ENCODE measurements at regions not wholly inside any gene's neighbourhood (a gene's known extent, or its start where the extent isn't known, plus 50 kb on each side); places are given as distances from the start of the nearest gene placed in this dataset.

GRCh38 chr12:111202237-111202915 lies 166.5 kb downstream of the PHETA1 start:
- Histone ChIP-seq H3K9me3 (replicated peaks; ENCODE audit: low read length) (no peaks in the 10 kb centered on the region), H3K4me2 (ENCODE audit: low read length) (no peak overlapping the region), H3K27me3 (ENCODE audit: control insufficient read depth, insufficient read depth, low read length) (peaks cover 8% of the 10 kb centered on the region), H3K9ac (ENCODE audit: low read depth, low read length) (no peak overlapping the region), H3K36me3 (ENCODE audit: insufficient read depth, low read length) (no peaks in the 10 kb centered on the region), H3K4me3 (ENCODE audit: low read length) (no peak overlapping the region), H3K4me1 (ENCODE audit: control insufficient read depth, insufficient read depth, low read length) (no peaks in the 10 kb centered on the region)

GRCh38 chr12:111201495-111202236 lies 167.2 kb downstream of the PHETA1 start:
- H3K4me3 ChIP-seq (ENCODE audit: low read length) = no peak overlapping the region
- no peaks in the 10 kb centered on the region for H3K36me3 ChIP-seq (ENCODE audit: insufficient read depth, low read length)
- no peak overlapping the region for H3K4me2 ChIP-seq (ENCODE audit: low read length)

GRCh38 chr12:111201036-111201435 lies 167.9 kb downstream of the PHETA1 start:
- Histone ChIP-seq H3K9ac (ENCODE audit: low read depth, low read length) (no peak overlapping the region), H3K4me1 (ENCODE audit: control insufficient read depth, insufficient read depth, low read length) (no peaks in the 10 kb centered on the region)

More at GRCh38 chr12:111201495-111202236, 167.2 kb downstream of the PHETA1 start:
- Histone ChIP-seq H3K4me1 (ENCODE audit: control insufficient read depth, insufficient read depth, low read length) (no peaks in the 10 kb centered on the region), H3K9me3 (replicated peaks; ENCODE audit: low read length) (no peaks in the 10 kb centered on the region), H3K27me3 (ENCODE audit: control insufficient read depth, insufficient read depth, low read length) (peaks cover 15% of the 10 kb centered on the region), H3K9ac (ENCODE audit: low read depth, low read length) (no peak overlapping the region)

GRCh38 chr12:111197376-111197944 lies 171.4 kb downstream of the PHETA1 start:
- Histone ChIP-seq H3K36me3 (ENCODE audit: insufficient read depth, low read length) (no peaks in the 10 kb centered on the region), H3K9me3 (replicated peaks; ENCODE audit: low read length) (no peaks in the 10 kb centered on the region), H3K4me1 (ENCODE audit: control insufficient read depth, insufficient read depth, low read length) (no peaks in the 10 kb centered on the region), H3K4me3 (ENCODE audit: low read length) (no peak overlapping the region), H3K9ac (ENCODE audit: low read depth, low read length) (no peak overlapping the region), H3K4me2 (ENCODE audit: low read length) (no peak overlapping the region), H3K27me3 (ENCODE audit: control insufficient read depth, insufficient read depth, low read length) (peaks cover 33% of the 10 kb centered on the region)

More at GRCh38 chr12:111201036-111201435, 167.9 kb downstream of the PHETA1 start:
- H3K36me3 ChIP-seq (ENCODE audit: insufficient read depth, low read length) = no peaks in the 10 kb centered on the region
- no peaks in the 10 kb centered on the region for H3K9me3 ChIP-seq (replicated peaks; ENCODE audit: low read length)
- no peak overlapping the region for H3K4me2 ChIP-seq (ENCODE audit: low read length)
- peaks cover 21% of the 10 kb centered on the region for H3K27me3 ChIP-seq (ENCODE audit: control insufficient read depth, insufficient read depth, low read length)
- H3K4me3 ChIP-seq (ENCODE audit: low read length) = no peak overlapping the region

- Histone ChIP-seq H3K9me3 (replicated peaks; ENCODE audit: low read length) (no peaks in the 10 kb centered on the region), H3K36me3 (ENCODE audit: insufficient read depth, low read length) (no peaks in the 10 kb centered on the region), H3K27me3 (ENCODE audit: control insufficient read depth, insufficient read depth, low read length) (peaks cover 33% of the 10 kb centered on the region), H3K4me3 (ENCODE audit: low read length) (no peak overlapping the region), H3K4me2 (ENCODE audit: low read length) (no peak overlapping the region), H3K4me1 (ENCODE audit: control insufficient read depth, insufficient read depth, low read length) (no peaks in the 10 kb centered on the region), H3K9ac (ENCODE audit: low read depth, low read length) (no peak overlapping the region)
Measured at GRCh38 chr12:111196532-111196931, 172.4 kb downstream of the PHETA1 start.

- no peaks in the 10 kb centered on the region for H3K36me3 ChIP-seq (ENCODE audit: insufficient read depth, low read length)
- no peaks in the 10 kb centered on the region for H3K9me3 ChIP-seq (replicated peaks; ENCODE audit: low read length)
- H3K4me3 ChIP-seq (ENCODE audit: low read length) = no peak overlapping the region
- H3K4me1 ChIP-seq (ENCODE audit: control insufficient read depth, insufficient read depth, low read length) = no peaks in the 10 kb centered on the region
- no peak overlapping the region for H3K9ac ChIP-seq (ENCODE audit: low read depth, low read length)
- H3K27me3 ChIP-seq (ENCODE audit: control insufficient read depth, insufficient read depth, low read length) = peaks cover 33% of the 10 kb centered on the region
- H3K4me2 ChIP-seq (ENCODE audit: low read length) = no peak overlapping the region
Measured at GRCh38 chr12:111195316-111195715, 173.6 kb downstream of the PHETA1 start.

GRCh38 chr12:111194703-111195051 lies 174.2 kb downstream of the PHETA1 start:
- no peaks in the 10 kb centered on the region for H3K4me1 ChIP-seq (ENCODE audit: control insufficient read depth, insufficient read depth, low read length)
- H3K9ac ChIP-seq (ENCODE audit: low read depth, low read length) = no peak overlapping the region
- no peak overlapping the region for H3K4me2 ChIP-seq (ENCODE audit: low read length)
- H3K36me3 ChIP-seq (ENCODE audit: insufficient read depth, low read length) = no peaks in the 10 kb centered on the region
- no peak overlapping the region for H3K4me3 ChIP-seq (ENCODE audit: low read length)
- no peaks in the 10 kb centered on the region for H3K9me3 ChIP-seq (replicated peaks; ENCODE audit: low read length)
- H3K27me3 ChIP-seq (ENCODE audit: control insufficient read depth, insufficient read depth, low read length) = peaks cover 33% of the 10 kb centered on the region

- Histone ChIP-seq H3K4me3 (ENCODE audit: low read length) (no peak overlapping the region), H3K4me1 (ENCODE audit: control insufficient read depth, insufficient read depth, low read length) (no peaks in the 10 kb centered on the region), H3K36me3 (ENCODE audit: insufficient read depth, low read length) (no peaks in the 10 kb centered on the region), H3K9me3 (replicated peaks; ENCODE audit: low read length) (no peaks in the 10 kb centered on the region), H3K27me3 (ENCODE audit: control insufficient read depth, insufficient read depth, low read length) (peaks cover 33% of the 10 kb centered on the region), H3K4me2 (ENCODE audit: low read length) (no peak overlapping the region), H3K9ac (ENCODE audit: low read depth, low read length) (no peak overlapping the region)
Measured at GRCh38 chr12:111193977-111194702, 174.8 kb downstream of the PHETA1 start.

GRCh38 chr12:111193496-111193895 lies 175.4 kb downstream of the PHETA1 start:
- no peaks in the 10 kb centered on the region for H3K36me3 ChIP-seq (ENCODE audit: insufficient read depth, low read length)
- H3K27me3 ChIP-seq (ENCODE audit: control insufficient read depth, insufficient read depth, low read length) = peaks cover 33% of the 10 kb centered on the region
- no peaks in the 10 kb centered on the region for H3K9me3 ChIP-seq (replicated peaks; ENCODE audit: low read length)
- H3K4me1 ChIP-seq (ENCODE audit: control insufficient read depth, insufficient read depth, low read length) = no peaks in the 10 kb centered on the region
- no peak overlapping the region for H3K4me2 ChIP-seq (ENCODE audit: low read length)
- H3K4me3 ChIP-seq (ENCODE audit: low read length) = no peak overlapping the region
- H3K9ac ChIP-seq (ENCODE audit: low read depth, low read length) = no peak overlapping the region

GRCh38 chr12:111193067-111193466 lies 175.8 kb downstream of the PHETA1 start:
- Histone ChIP-seq H3K9ac (ENCODE audit: low read depth, low read length) (no peak overlapping the region), H3K4me1 (ENCODE audit: control insufficient read depth, insufficient read depth, low read length) (no peaks in the 10 kb centered on the region), H3K27me3 (ENCODE audit: control insufficient read depth, insufficient read depth, low read length) (peaks cover 33% of the 10 kb centered on the region), H3K36me3 (ENCODE audit: insufficient read depth, low read length) (no peaks in the 10 kb centered on the region), H3K4me3 (ENCODE audit: low read length) (no peak overlapping the region), H3K9me3 (replicated peaks; ENCODE audit: low read length) (no peaks in the 10 kb centered on the region), H3K4me2 (ENCODE audit: low read length) (no peak overlapping the region)

- Histone ChIP-seq H3K27me3 (ENCODE audit: control insufficient read depth, insufficient read depth, low read length) (peaks cover 33% of the 10 kb centered on the region), H3K4me1 (ENCODE audit: control insufficient read depth, insufficient read depth, low read length) (no peaks in the 10 kb centered on the region), H3K9me3 (replicated peaks; ENCODE audit: low read length) (no peaks in the 10 kb centered on the region), H3K4me2 (ENCODE audit: low read length) (no peak overlapping the region), H3K4me3 (ENCODE audit: low read length) (no peak overlapping the region), H3K9ac (ENCODE audit: low read depth, low read length) (no peak overlapping the region), H3K36me3 (ENCODE audit: insufficient read depth, low read length) (no peaks in the 10 kb centered on the region)
Measured at GRCh38 chr12:111192647-111193046, 176.2 kb downstream of the PHETA1 start.
